GM12873 (cell line): ENCODE measurements at regions not wholly inside any gene's neighbourhood (a gene's known extent, or its start where the extent isn't known, plus 50 kb on each side); places are given as distances from the start of the nearest gene placed in this dataset.

ENCODE experiments used
- TF ChIP-seq, protein P1 (sequence below): IDR thresholded peaks from 2 replicates; pipeline ENCODE4 v1.5.1; 2012; ENCODE audit warnings: low read depth, mild to moderate bottlenecking, moderate library complexity, low read length, control low read depth; ENCODE audit not compliant: insufficient read depth; ENCODE audit errors: missing control alignments

DNA sequence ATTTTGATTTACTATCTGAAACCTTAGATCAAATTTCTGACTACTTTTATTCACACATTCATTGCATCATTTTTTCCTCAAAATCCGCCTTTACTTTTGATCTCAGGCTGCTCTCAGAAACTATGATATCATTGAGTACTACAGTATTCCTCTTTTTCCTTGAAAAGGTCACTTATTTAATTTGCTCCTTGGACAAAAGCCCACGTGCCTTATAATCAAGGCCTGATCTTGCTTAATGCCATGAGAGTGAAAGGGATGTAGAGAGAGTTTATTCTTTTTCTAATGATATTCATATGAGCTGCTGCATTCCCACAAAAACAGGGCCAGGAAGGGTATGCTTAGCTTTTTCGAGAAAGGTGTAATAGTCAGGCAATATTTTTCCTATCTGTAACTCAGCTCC, 327.0 kb downstream of the ETS1 start:
- TF ChIP-seq, protein P1, sequence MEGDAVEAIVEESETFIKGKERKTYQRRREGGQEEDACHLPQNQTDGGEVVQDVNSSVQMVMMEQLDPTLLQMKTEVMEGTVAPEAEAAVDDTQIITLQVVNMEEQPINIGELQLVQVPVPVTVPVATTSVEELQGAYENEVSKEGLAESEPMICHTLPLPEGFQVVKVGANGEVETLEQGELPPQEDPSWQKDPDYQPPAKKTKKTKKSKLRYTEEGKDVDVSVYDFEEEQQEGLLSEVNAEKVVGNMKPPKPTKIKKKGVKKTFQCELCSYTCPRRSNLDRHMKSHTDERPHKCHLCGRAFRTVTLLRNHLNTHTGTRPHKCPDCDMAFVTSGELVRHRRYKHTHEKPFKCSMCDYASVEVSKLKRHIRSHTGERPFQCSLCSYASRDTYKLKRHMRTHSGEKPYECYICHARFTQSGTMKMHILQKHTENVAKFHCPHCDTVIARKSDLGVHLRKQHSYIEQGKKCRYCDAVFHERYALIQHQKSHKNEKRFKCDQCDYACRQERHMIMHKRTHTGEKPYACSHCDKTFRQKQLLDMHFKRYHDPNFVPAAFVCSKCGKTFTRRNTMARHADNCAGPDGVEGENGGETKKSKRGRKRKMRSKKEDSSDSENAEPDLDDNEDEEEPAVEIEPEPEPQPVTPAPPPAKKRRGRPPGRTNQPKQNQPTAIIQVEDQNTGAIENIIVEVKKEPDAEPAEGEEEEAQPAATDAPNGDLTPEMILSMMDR, result no peak

DNA sequence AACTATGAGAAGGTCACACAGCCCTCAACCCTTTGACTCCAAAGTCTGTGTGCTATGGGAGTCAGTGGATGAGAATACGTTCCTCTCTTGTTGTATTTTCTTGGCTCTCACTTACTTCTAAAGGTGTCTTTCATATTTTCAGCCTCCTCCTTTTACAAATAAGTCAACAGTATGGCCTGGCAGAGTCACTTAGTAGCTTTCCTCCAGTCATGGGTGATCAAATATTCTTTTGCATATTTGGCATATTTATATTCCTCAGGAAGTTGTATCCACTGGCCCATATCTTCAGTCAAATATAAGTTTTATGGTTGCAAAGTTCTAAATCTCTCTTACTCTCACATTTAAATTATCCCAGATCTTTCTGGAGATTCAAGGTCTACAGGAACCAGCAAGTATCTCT, 327.5 kb downstream of the ETS1 start:
- TF ChIP-seq, protein P1, result no peak

DNA sequence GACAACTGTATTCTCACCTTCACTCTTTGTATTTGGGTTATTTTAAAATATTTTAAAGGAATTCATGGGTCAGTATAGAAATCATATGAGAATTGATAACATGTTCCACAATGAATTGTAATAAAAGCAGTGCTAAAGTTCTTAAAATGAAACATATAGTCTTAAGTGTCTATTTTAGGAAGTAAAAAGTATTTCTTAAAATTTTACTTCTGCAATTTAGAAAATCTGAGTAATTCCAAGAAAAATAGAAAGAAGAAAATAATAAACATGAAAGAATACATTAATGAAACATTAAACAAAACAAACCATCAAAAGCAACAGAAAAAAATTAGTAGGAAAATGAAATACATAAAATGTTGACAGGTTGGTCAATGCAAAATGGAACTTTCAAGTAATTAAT, 332.4 kb downstream of the ETS1 start:
- TF ChIP-seq, protein P1, result no peak

DNA sequence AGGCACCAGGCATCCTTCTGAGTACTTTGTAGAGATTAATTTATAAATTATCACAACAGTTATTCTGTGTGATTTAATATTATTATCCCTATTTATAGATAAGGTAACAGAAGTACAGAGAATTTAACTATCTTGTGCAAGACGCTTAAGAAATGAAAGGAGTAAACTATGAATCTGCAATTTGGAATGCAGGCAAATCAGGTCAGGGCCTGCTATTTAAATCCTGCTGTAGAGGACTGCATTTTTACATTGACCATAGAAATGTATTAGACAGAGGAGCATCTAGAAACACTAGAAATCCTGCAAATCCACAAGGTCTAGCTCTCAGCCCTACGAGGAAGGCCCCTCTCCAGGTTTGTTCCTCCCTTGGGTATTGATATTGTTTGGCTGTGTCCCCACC, 336.2 kb downstream of the ETS1 start:
- TF ChIP-seq, protein P1, result no peak

DNA sequence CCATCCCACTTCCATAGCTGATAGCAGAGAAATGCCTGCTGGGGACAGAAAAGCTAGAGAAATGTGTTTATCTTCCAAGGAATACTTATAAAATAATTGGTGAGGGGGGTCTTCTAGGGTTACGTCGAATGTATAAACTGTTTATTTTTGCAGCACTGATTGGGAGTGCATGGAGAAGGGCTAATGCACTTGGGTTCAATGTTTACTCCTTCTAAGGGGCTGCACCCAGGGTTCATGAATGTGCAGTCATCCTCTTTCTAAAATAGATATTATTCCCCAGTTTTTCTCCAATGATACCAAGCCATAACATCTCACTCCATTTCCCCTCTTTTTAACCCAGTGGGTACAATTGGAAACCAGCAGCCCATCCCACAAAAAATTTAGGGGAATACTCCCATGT, 336.9 kb downstream of the ETS1 start:
- TF ChIP-seq, protein P1, result no peak

DNA sequence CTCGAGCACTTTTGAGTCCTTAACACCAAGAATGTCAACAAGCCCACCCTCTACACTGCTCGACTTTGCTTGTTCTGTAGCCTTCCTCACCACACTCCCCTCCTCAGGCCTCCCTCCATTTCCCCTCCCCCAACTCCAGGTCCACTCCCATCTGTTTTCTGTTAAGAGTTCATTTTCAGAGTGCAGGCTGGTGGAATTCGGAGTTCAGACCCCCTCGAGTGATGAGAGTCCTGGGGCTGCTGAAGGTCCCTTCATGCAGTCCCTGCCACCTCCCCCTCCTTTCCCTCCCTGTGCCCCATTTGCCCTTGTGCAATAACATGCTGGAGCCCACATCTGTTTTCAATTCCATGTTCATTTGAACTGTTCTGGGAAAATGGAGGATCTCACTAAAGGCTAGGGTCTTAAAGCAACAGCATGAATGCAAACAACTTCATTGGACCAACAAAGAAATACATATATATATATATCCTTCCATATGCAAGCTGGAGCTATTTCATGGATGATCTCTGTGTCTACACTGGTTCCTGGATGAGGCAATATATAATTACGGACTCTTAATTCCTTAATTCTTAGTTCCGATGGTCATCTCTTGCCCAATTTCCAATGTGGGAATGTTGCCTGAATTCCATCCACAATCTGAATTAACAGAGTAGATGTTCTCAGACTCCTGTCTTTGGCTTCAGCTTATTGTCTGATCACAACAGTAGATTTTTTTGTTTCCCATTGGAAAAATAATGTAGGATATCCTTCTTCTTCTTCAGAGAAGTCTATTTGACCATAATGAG, 340.4 kb downstream of the ETS1 start:
- TF ChIP-seq, protein P1, result no peak

DNA sequence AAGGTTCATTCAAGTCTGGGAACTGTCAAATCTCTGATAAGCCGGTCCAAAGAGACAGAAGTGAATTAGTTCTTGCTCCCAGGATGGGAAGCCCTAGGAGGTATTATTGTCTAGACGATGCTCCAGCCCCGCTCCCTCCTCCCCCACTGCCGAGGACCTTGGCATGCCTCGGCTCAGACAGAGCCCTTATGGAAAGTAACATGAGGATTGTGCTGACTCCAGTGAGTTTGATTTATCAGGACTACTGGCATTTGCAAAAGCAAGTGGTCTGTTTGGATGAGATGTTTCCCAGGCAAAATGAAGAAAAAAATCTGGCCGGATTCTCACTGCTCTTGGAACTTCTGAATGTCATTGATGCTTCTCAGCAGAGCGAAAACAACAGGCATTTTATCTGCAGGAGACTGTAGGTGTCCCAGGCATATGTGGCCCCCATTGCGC, 341.0 kb downstream of the ETS1 start:
- TF ChIP-seq, protein P1, result no peak
